ENCODE measurements at regions not wholly inside any gene's neighbourhood (a gene's known extent, or its start where the extent isn't known, plus 50 kb on each side); places are given as distances from the start of the nearest gene placed in this dataset.

DNA sequence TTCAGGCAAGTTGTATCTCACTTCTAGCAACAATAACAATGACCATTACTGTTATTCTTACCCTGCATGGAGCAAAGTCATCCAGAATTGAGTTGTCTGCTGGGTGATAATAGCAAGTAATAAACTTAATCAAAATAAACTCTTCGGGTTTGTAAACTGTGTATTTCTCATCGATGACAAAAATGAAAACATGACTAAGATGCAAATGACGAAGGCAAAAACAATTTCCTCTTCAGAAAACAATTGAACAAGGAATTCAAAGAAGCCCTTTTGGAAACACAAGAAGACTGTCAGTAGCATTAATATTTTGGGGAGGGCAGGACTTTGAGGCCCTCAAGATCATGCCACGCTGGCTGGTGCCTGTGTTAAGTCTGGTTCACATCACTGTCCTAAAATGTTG lies 232.0 kb downstream of the BTG1 start:
- Histone ChIP-seq H3K4me3 (no peak overlapping the region), H3K27ac (no peak overlapping the region)
- no peak for DNase-seq (ENCODE audit: low spot score)
- TF ChIP-seq, protein P1, sequence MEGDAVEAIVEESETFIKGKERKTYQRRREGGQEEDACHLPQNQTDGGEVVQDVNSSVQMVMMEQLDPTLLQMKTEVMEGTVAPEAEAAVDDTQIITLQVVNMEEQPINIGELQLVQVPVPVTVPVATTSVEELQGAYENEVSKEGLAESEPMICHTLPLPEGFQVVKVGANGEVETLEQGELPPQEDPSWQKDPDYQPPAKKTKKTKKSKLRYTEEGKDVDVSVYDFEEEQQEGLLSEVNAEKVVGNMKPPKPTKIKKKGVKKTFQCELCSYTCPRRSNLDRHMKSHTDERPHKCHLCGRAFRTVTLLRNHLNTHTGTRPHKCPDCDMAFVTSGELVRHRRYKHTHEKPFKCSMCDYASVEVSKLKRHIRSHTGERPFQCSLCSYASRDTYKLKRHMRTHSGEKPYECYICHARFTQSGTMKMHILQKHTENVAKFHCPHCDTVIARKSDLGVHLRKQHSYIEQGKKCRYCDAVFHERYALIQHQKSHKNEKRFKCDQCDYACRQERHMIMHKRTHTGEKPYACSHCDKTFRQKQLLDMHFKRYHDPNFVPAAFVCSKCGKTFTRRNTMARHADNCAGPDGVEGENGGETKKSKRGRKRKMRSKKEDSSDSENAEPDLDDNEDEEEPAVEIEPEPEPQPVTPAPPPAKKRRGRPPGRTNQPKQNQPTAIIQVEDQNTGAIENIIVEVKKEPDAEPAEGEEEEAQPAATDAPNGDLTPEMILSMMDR (IDR thresholded peaks at IDR 0.05): no peak

DNA sequence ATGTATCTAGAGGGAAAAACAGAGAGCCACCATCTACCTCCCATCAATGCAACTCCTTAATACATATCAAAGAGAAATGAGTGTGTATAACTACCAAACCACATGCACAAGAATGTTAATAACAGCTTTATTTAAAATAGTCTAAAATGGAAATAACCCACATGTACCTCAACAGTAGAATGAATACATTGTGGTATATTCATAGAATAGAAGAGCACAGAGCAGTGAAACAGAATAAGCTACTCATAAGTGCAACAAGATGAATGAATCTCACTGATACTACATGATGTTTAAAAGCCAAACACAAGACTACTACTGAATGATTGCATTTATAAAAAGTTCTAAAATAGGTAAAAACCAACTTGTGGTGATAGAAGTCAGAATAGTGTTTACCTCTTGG lies 232.5 kb downstream of the BTG1 start:
- H3K27ac ChIP-seq: no peak overlapping the region
- no peak for DNase-seq (ENCODE audit: low spot score)
- H3K4me3 ChIP-seq: no peak overlapping the region
- TF ChIP-seq, protein P1 (IDR thresholded peaks at IDR 0.05): no peak

DNA sequence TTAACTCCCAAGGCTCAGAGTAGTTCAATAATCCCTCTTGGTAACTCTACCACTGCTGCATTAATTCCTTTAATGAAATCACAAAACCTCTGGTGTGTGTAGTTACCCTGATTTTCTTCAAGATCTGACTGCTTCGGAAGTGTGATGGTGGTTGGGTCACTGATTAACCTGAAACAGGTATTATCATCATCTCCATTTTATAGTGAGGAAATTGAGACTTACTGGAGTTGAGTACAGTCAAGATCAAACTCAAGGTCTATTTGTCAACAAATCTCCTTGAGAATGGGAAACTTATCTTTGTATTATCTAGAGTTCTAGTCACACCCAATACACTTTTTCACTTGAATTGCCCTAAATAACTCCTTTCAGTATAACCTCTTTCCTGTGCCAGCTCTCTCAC lies 233.5 kb downstream of the BTG1 start:
- H3K27ac ChIP-seq: no peak overlapping the region
- no peak for DNase-seq (ENCODE audit: low spot score)
- TF ChIP-seq, protein P1 (IDR thresholded peaks at IDR 0.05): no peak
- H3K4me3 ChIP-seq: no peak overlapping the region

DNA sequence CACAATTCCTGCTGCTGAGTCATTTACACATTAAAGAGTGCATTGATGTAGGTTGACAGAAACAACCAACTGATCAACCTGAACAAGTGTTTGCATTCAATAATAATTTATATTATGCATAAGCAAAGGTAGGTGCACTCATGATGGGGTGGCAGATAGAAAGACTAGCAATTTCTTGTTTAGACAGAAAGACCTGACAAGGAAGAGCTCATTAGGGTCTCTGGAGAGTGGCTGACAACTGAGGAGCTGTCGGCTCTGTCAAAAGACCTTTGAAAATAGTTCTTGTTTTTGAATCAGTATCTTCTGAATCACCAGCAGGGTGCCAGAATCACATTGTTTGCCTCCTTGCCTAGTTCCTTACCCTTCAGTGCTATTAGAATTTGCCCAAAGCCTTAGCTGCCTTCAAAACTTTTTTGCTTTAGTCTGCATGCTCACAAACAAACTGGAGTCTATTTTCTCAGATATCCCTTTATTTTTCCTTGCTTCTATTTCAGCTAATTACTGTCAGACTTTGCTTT lies 234.7 kb downstream of the BTG1 start:
- Histone ChIP-seq H3K4me3 (no peak overlapping the region), H3K27ac (no peak overlapping the region)
- no peak for DNase-seq (ENCODE audit: low spot score)
- TF ChIP-seq, protein P1 (IDR thresholded peaks at IDR 0.05): no peak

DNA sequence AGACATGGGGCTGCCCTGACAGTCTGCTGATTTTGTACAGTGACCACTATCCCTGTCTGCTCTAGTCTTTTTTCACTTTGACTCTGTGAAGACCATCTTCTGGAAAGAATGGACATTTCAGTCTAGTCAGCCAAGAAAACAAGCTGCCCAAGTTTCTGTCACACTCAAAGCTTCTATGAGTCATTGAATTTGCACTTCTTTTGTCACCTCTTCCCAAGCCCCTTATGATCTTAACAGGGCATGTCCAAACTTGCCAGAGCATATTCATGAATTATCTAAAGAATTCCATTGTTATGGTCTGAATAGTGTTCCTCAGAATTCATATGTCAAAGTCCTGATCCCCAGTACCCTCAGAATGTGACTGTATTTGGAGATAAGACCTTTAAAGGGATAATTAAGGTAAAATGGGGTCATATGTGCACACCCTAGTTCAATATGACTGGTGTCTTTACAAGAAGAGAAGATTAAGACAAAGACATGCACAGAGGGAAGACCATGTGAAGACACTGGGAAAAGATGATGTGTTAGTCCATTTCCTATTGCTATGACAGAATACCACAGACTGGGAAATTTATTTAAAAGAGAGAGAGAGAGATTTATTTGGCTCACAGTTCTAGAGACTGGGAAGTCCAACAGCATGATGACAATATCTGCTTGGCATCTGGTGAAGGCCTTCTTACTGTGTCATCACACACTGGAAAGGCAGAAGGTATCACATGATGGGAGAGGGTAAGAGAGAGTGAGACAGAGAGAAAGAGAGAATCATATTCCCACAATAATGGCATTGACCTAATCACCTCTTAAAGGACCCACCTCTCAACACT lies 242.6 kb downstream of the BTG1 start:
- no peak overlapping the region for H3K4me3 ChIP-seq

DNA sequence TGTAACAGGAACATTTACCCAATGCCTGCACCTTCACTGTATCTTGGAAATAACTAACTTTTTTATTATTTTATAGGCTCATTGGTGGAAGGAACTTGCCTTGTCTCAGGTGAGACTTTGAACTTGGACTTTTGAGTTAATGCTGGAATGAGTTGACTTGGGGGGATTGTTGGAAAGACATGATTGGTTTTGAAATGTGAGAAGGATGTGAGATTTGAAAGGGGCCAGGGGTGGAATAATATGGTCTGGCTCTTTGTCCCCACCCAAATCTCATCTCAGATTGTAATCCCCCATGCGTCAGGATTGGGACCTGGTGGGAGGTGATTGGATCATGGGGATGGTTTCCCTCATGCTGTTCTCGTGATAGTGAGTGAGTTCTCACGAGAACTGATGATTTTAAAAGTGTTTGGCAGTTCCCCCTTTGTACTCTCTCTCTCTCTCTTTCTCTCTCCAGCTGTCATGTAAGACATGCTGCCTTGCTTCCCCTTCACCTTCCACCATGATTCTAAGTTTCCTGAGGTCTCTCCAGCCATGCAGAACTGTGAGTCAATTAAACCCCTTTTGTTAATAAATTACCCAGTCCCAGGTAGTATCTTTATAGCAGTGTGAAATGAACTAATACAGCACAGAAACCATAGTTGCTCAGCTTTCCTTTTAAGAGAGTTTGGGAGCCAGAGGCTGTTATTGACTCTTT lies 244.1 kb downstream of the BTG1 start:
- H3K4me3 ChIP-seq: no peak overlapping the region
- no peak for DNase-seq (ENCODE audit: low spot score)
- TF ChIP-seq, protein P1 (IDR thresholded peaks at IDR 0.05): no peak
- no peak overlapping the region for H3K27ac ChIP-seq

More for the DNA sequence above, 242.6 kb downstream of the BTG1 start:
- H3K27ac ChIP-seq: no peak overlapping the region
- no peak for DNase-seq (ENCODE audit: low spot score)
- TF ChIP-seq, protein P1 (IDR thresholded peaks at IDR 0.05): no peak
